ENCODE measurements at regions not wholly inside any gene's neighbourhood (a gene's known extent, or its start where the extent isn't known, plus 50 kb on each side); places are given as distances from the start of the nearest gene placed in this dataset.

- TF ChIP-seq PBX3 (IDR thresholded peaks at IDR 0.05) (no peak), YY1 (IDR thresholded peaks at IDR 0.05; ENCODE audit: low read depth) (no peak), CTCF (IDR thresholded peaks at IDR 0.05) (no peak), NFIC (IDR thresholded peaks at IDR 0.05; ENCODE audit: borderline replicate concordance) (no peak)
- WGBS (ENCODE audit: low lambda C conversion rate), result 100% methylated on average over 1 of the region's 4 CpGs
- ChIA-PET CTCF (interaction anchor here (1.3 kb wide), 1 partner anchor 12 kb away, joined by 3 read pairs; no protein-coding TSS in a partner anchor), POLR2A (no interaction called here)
- Histone ChIP-seq H3K79me2 (ENCODE audit: insufficient read depth) (no peaks in the 10 kb centered on the region), H2AFZ (ENCODE audit: low read depth) (no peak overlapping the region), H3F3A (replicated peaks; ENCODE audit: insufficient read depth) (no peaks in the 10 kb centered on the region), H3K27me3 (ENCODE audit: insufficient read depth) (no peaks in the 10 kb centered on the region), H3K4me3 (ENCODE audit: low read depth in 2 of 2, low read length in 1 of 2) (no peak overlapping the region), H3K9me2 (no peaks in the 10 kb centered on the region), H3K4me1 (ENCODE audit: control insufficient read depth in 1 of 2, insufficient read depth in 2 of 2, low read depth in 1 of 2, low read length in 1 of 2) (no peaks in the 10 kb centered on the region), H3K27ac (ENCODE audit: low read depth in 2 of 2, low read length in 1 of 2) (no peak overlapping the region), H3K9me3 (peaks cover 4% of the 10 kb centered on the region; the same call in 1 of the 2 replicates), H3K36me3 (replicated peaks in 1 of 2; ENCODE audit: control insufficient read depth in 1 of 2, insufficient read depth in 2 of 2, low read length in 1 of 2) (no peaks in the 10 kb centered on the region), H4K20me1 (ENCODE audit: insufficient read depth) (no peaks in the 10 kb centered on the region), H3K9ac (no peak overlapping the region), H3K4me2 (no peak overlapping the region)
- no peak for DNase-seq
These were observed 58.9 kb downstream of the TFDP3 start for GRCh38 chrX:133159205-133159604.

- TF ChIP-seq RCOR1 (IDR thresholded peaks at IDR 0.05; ENCODE audit: low read length) (no peak), CHD2 (IDR thresholded peaks at IDR 0.05; ENCODE audit: low read length, partially characterized antibody) (no peak), GABPA (IDR thresholded peaks at IDR 0.05; ENCODE audit: low read depth) (no peak), USF1 (IDR thresholded peaks at IDR 0.05; ENCODE audit: borderline replicate concordance, low read depth) (no peak), TEAD4 (IDR thresholded peaks at IDR 0.05; ENCODE audit: borderline replicate concordance, insufficient read depth) (no peak), GATA2 (CRISPR knock-in tag; IDR thresholded peaks at IDR 0.05) (no peak), TCF12 (IDR thresholded peaks at IDR 0.05) (no peak), FOXM1 (IDR thresholded peaks at IDR 0.05; ENCODE audit: low read depth) (no peak), MXI1 (IDR thresholded peaks at IDR 0.05; ENCODE audit: low read depth, low read length) (no peak), NFIC (IDR thresholded peaks at IDR 0.05; ENCODE audit: borderline replicate concordance) (no peak), SIN3A (IDR thresholded peaks at IDR 0.05; ENCODE audit: borderline replicate concordance, low read depth, low read length) (no peak), RFX5 (IDR thresholded peaks at IDR 0.05; ENCODE audit: low read length) (no peak), USF2 (IDR thresholded peaks at IDR 0.05; ENCODE audit: borderline replicate concordance, low read depth, low read length) (no peak), YY1 (IDR thresholded peaks at IDR 0.05; ENCODE audit: low read depth) (no peak), FOXJ3 (CRISPR knock-in tag; IDR thresholded peaks at IDR 0.05) (no peak), RAD21 (IDR thresholded peaks at IDR 0.05; ENCODE audit: low read length) (no peak), SMC3 (IDR thresholded peaks at IDR 0.05; ENCODE audit: low read depth, low read length) (no peak), TAF1 (IDR thresholded peaks at IDR 0.05; ENCODE audit: borderline replicate concordance, low read depth, low read length) (no peak), RXRA (IDR thresholded peaks at IDR 0.05; ENCODE audit: borderline replicate concordance, low read depth) (no peak), IRF3 (IDR thresholded peaks at IDR 0.05; ENCODE audit: low read depth, low read length) (no peak)
These were observed 54.4 kb upstream of the USP26 start for GRCh38 chrX:133151336-133151735.

More at GRCh38 chrX:133151336-133151735, 54.4 kb upstream of the USP26 start:
- Histone ChIP-seq H3F3A (replicated peaks; ENCODE audit: insufficient read depth) (no peaks in the 10 kb centered on the region), H4K20me1 (ENCODE audit: insufficient read depth) (no peaks in the 10 kb centered on the region), H3K36me3 (replicated peaks in 1 of 2; ENCODE audit: control insufficient read depth in 1 of 2, insufficient read depth in 2 of 2, low read length in 1 of 2) (no peaks in the 10 kb centered on the region), H3K27ac (ENCODE audit: low read depth in 2 of 2, low read length in 1 of 2) (no peak overlapping the region), H3K9ac (no peak overlapping the region), H3K4me3 (ENCODE audit: low read depth in 2 of 2, low read length in 1 of 2) (no peak overlapping the region), H3K4me1 (ENCODE audit: control insufficient read depth in 1 of 2, insufficient read depth in 2 of 2, low read depth in 1 of 2, low read length in 1 of 2) (no peaks in the 10 kb centered on the region), H3K79me2 (ENCODE audit: insufficient read depth) (no peaks in the 10 kb centered on the region), H3K27me3 (ENCODE audit: insufficient read depth) (no peaks in the 10 kb centered on the region), H3K9me2 (no peaks in the 10 kb centered on the region), H3K4me2 (no peak overlapping the region), H3K9me3 (peaks cover 4% of the 10 kb centered on the region; the same call in 1 of the 2 replicates), H2AFZ (ENCODE audit: low read depth) (no peak overlapping the region)
- POLR2A ChIA-PET, result no interaction called here
- 0% methylated on average over 1 of the region's 1 CpG for WGBS (ENCODE audit: low lambda C conversion rate)
- CTCF ChIA-PET, result no interaction called here
- DNase-seq, result no peak

All from SK-N-SH (cell line).